Omental fat pad (tissue), 3 donors: ENCODE measurements at regions not wholly inside any gene's neighbourhood (a gene's known extent, or its start where the extent isn't known, plus 50 kb on each side); places are given as distances from the start of the nearest gene placed in this dataset.

ENCODE experiments used
- ATAC-seq: fragments of 150-250 bp; one replicate; pipeline ENCODE4 v1.9.1; 2016; ENCODE audit warnings: mild to moderate bottlenecking, moderate library complexity; ENCODE audit not compliant: low FRiP score
- DNase-seq: peaks from one replicate; pipeline ENCODE4 v3.0.0-alpha.2; 2019; ENCODE audit warnings: low spot score
- CTCF ChIP-seq, 3 donors: fragments of 450-650 bp; IDR thresholded peaks; one replicate each; pipeline ENCODE4 v1.5.1; 2016 to 2017; ENCODE audit warnings: antibody characterized with exemption in 3 of 3, mild to moderate bottlenecking in 3 of 3, moderate library complexity in 2 of 3

- no peak for DNase-seq
- no peak for ATAC-seq
- no peak for TF ChIP-seq CTCF (IDR thresholded peaks at IDR 0.05)
These were observed 140.8 kb upstream of the SFRP2 start for GRCh38 chr4:153929675-153930074.

- no peak for ATAC-seq
- DNase-seq, result no peak
- no peak for TF ChIP-seq CTCF (IDR thresholded peaks at IDR 0.05)
These were observed 138.6 kb upstream of the SFRP2 start for GRCh38 chr4:153927451-153927850.

GRCh38 chr4:153922148-153922547 lies 133.3 kb upstream of the SFRP2 start:
- TF ChIP-seq CTCF (IDR thresholded peaks at IDR 0.05), result no peak
- no peak for DNase-seq
- ATAC-seq, result no peak

GRCh38 chr4:153919667-153920066 lies 130.8 kb upstream of the SFRP2 start:
- ATAC-seq (no peak), DNase-seq (no peak)
- no peak for TF ChIP-seq CTCF (IDR thresholded peaks at IDR 0.05)

- TF ChIP-seq CTCF (IDR thresholded peaks at IDR 0.05), result no peak
- DNase-seq, result no peak
- ATAC-seq, result no peak
These were observed 127.4 kb upstream of the SFRP2 start for GRCh38 chr4:153916273-153916755.

- DNase-seq (no peak), ATAC-seq (no peak)
- TF ChIP-seq CTCF (IDR thresholded peaks at IDR 0.05), result no peak
These were observed 123.4 kb upstream of the SFRP2 start for GRCh38 chr4:153912301-153912700.

- DNase-seq (no peak), ATAC-seq (no peak)
- TF ChIP-seq CTCF (IDR thresholded peaks at IDR 0.05), result no peak
These were observed 120.8 kb upstream of the SFRP2 start for GRCh38 chr4:153909672-153910071.
